ENCODE measurements at regions not wholly inside any gene's neighbourhood (a gene's known extent, or its start where the extent isn't known, plus 50 kb on each side); places are given as distances from the start of the nearest gene placed in this dataset.

- Histone ChIP-seq H2AFZ (ENCODE audit: low read length) (no peak overlapping the region), H3K9ac (ENCODE audit: low read length) (no peak overlapping the region), H3K36me3 (ENCODE audit: insufficient read depth, low read length) (no peaks in the 10 kb centered on the region), H3K4me2 (ENCODE audit: low read depth, low read length, poor library complexity, severe bottlenecking) (no peak overlapping the region), H3K79me2 (ENCODE audit: low read length) (no peaks in the 10 kb centered on the region), H3K4me3 (ENCODE audit: low read length) (no peak overlapping the region), H3K27ac (ENCODE audit: low read length) (no peak overlapping the region), H3K9me2 (replicated peaks; ENCODE audit: insufficient read depth, low read length) (no peaks in the 10 kb centered on the region), H3K4me1 (ENCODE audit: low read length) (no peaks in the 10 kb centered on the region), H3K9me3 (ENCODE audit: low read length) (no peaks in the 10 kb centered on the region), H4K20me1 (ENCODE audit: insufficient read depth, low read depth, low read length) (no peaks in the 10 kb centered on the region), H3K27me3 (ENCODE audit: low read length) (no peaks in the 10 kb centered on the region)
- no peak for DNase-seq
Measured at GRCh38 chr20:60634491-60635172, 617.4 kb upstream of the CDH4 start.

DNA sequence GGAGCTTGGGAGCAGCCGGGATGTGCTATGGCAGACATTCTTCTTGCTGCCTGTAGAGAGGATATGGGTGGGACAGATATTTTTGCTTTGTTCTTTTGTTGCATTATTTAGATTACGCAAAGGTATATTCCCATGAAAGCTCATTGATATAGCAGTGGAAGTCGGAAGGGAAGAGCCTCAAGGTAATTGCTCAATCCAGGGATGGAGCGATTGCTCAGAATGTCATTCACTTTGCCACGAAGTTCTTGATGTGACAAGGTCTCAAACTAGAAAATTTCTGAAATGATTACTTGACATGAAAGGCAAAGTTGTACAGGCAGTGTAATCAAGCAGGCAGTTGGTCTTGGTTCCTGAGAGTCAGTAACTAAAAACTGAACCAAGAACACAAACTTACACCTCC is 615.6 kb upstream of the CDH4 start:
- no peak overlapping the region for H3K4me2 ChIP-seq (ENCODE audit: low read depth, low read length, poor library complexity, severe bottlenecking)
- H3K9me3 ChIP-seq (ENCODE audit: low read length), result no peaks in the 10 kb centered on the region
- H4K20me1 ChIP-seq (ENCODE audit: insufficient read depth, low read depth, low read length), result no peaks in the 10 kb centered on the region
- H2AFZ ChIP-seq (ENCODE audit: low read length), result no peak overlapping the region
- H3K4me3 ChIP-seq (ENCODE audit: low read length), result no peak overlapping the region
- H3K27me3 ChIP-seq (ENCODE audit: low read length), result no peaks in the 10 kb centered on the region
- H3K79me2 ChIP-seq (ENCODE audit: low read length), result no peaks in the 10 kb centered on the region
- H3K9me2 ChIP-seq (replicated peaks; ENCODE audit: insufficient read depth, low read length), result no peaks in the 10 kb centered on the region
- H3K4me1 ChIP-seq (ENCODE audit: low read length), result no peaks in the 10 kb centered on the region
- DNase-seq, result no peak
- H3K9ac ChIP-seq (ENCODE audit: low read length), result no peak overlapping the region
- no peak overlapping the region for H3K27ac ChIP-seq (ENCODE audit: low read length)
- no peaks in the 10 kb centered on the region for H3K36me3 ChIP-seq (ENCODE audit: insufficient read depth, low read length)

GRCh38 chr20:60637801-60638200 is 614.3 kb upstream of the CDH4 start:
- no peak for DNase-seq
- H3K9me2 ChIP-seq (replicated peaks; ENCODE audit: insufficient read depth, low read length), result no peaks in the 10 kb centered on the region
- no peaks in the 10 kb centered on the region for H3K27me3 ChIP-seq (ENCODE audit: low read length)
- no peak overlapping the region for H3K4me3 ChIP-seq (ENCODE audit: low read length)
- H2AFZ ChIP-seq (ENCODE audit: low read length), result no peak overlapping the region
- H3K4me2 ChIP-seq (ENCODE audit: low read depth, low read length, poor library complexity, severe bottlenecking), result no peak overlapping the region
- H3K36me3 ChIP-seq (ENCODE audit: insufficient read depth, low read length), result no peaks in the 10 kb centered on the region
- no peaks in the 10 kb centered on the region for H3K4me1 ChIP-seq (ENCODE audit: low read length)
- no peak overlapping the region for H3K9ac ChIP-seq (ENCODE audit: low read length)
- H3K79me2 ChIP-seq (ENCODE audit: low read length), result no peaks in the 10 kb centered on the region
- H3K27ac ChIP-seq (ENCODE audit: low read length), result no peak overlapping the region
- no peaks in the 10 kb centered on the region for H4K20me1 ChIP-seq (ENCODE audit: insufficient read depth, low read depth, low read length)
- no peaks in the 10 kb centered on the region for H3K9me3 ChIP-seq (ENCODE audit: low read length)

DNA sequence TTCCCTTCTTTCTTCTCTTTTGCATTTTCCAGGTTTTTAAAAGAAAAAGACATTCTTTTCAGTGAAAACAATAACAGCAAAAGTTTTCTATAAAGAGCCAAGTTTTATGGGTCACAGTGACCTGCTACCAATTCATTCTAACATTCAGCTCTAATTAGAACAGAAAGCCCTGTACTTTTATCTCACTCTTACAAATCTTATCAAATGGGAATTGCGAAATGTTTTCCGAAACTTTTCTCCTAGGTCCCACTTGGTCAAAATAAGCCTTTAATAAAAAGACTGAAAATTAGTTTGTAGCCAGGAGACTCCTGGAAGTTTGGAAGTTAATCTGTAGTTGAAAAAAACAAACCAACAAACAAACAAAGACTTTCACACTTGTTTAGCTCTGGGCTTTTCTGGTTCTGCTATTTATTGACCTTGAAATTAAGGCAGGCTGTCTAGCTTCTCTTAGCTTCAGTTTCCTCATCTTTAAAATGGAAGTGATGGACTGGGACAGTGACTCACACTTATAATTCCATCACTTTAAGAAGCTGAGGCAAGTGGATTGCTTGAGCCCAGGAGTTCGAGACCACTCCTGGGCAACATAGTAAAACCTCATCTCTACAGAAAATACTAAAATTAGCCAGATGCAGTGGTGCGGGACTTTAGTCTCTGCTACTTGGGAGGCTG is 613.5 kb upstream of the CDH4 start:
- H3K27me3 ChIP-seq (ENCODE audit: low read length), result no peaks in the 10 kb centered on the region; the same call in 1 of the 2 replicates
- H3K36me3 ChIP-seq (ENCODE audit: insufficient read depth, low read length), result no peaks in the 10 kb centered on the region
- no peak overlapping the region for H3K4me2 ChIP-seq (ENCODE audit: low read depth, low read length, poor library complexity, severe bottlenecking)
- no peak overlapping the region for H3K27ac ChIP-seq (ENCODE audit: low read length)
- no peaks in the 10 kb centered on the region for H3K79me2 ChIP-seq (ENCODE audit: low read length)
- no peak overlapping the region for H2AFZ ChIP-seq (ENCODE audit: low read length)
- H3K9me3 ChIP-seq (ENCODE audit: low read length), result no peaks in the 10 kb centered on the region
- H4K20me1 ChIP-seq (ENCODE audit: insufficient read depth, low read depth, low read length), result no peaks in the 10 kb centered on the region
- no peak overlapping the region for H3K4me3 ChIP-seq (ENCODE audit: low read length)
- no peak overlapping the region for H3K9ac ChIP-seq (ENCODE audit: low read length)
- H3K4me1 ChIP-seq (ENCODE audit: low read length), result no peaks in the 10 kb centered on the region
- DNase-seq, result no peak
- H3K9me2 ChIP-seq (replicated peaks; ENCODE audit: insufficient read depth, low read length), result no peaks in the 10 kb centered on the region

DNA sequence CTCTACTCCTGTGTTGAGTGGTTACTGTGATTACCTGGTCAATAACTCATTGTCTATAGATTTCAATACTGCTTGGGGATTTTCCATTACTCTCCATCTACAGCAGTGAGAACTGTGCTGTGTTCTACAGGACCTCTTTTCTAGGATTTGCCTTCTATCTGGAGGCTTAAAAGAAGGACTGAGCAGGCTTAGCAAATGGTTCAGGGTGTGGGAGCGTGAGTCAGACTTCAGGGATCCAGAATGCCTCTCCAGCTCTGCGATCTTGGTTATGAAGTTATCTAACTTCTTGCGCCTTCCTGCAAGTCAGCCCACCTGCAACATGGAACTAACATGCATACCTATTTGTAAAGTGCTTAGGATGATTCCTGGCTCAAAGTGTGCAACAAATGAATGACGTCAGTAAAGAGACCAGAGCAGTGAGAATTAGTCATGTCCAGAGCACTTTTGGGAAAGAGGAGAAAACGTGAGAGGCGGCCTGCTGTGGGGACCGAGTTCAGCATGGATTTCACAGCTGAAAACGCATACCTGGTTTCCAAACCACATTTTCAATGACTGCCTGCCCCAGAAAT is 610.1 kb upstream of the CDH4 start:
- Histone ChIP-seq H3K27ac (ENCODE audit: low read length) (no peak overlapping the region), H3K9me3 (ENCODE audit: low read length) (no peaks in the 10 kb centered on the region), H2AFZ (ENCODE audit: low read length) (no peak overlapping the region), H3K36me3 (ENCODE audit: insufficient read depth, low read length) (no peaks in the 10 kb centered on the region), H3K9me2 (replicated peaks; ENCODE audit: insufficient read depth, low read length) (no peaks in the 10 kb centered on the region), H3K79me2 (ENCODE audit: low read length) (no peaks in the 10 kb centered on the region), H3K9ac (ENCODE audit: low read length) (no peak overlapping the region), H3K4me2 (ENCODE audit: low read depth, low read length, poor library complexity, severe bottlenecking) (no peak overlapping the region), H4K20me1 (ENCODE audit: insufficient read depth, low read depth, low read length) (no peaks in the 10 kb centered on the region), H3K4me1 (ENCODE audit: low read length) (no peaks in the 10 kb centered on the region), H3K4me3 (ENCODE audit: low read length) (no peak overlapping the region), H3K27me3 (ENCODE audit: low read length) (no peaks in the 10 kb centered on the region; the same call in 1 of the 2 replicates)
- no peak for DNase-seq

DNA sequence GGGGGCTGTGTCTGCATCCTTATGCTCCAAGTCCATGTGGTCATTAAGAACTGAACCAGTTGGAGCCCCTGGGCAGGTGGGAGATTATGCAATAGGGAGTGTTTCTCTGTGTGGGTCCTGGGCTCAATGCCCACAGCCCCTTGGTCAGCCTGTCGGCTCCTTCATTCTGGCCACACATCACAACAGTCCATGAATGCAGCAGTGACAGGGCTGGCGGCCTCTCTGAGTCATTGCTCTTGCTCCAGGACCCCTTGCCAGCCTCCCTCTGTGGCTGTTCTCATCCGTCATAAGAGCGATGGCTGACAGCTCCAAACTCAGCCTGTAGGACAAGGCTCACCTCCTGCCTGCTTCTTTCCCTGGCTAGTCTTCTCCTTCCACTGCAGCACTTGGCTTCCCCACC is 609.5 kb upstream of the CDH4 start:
- Histone ChIP-seq H3K79me2 (ENCODE audit: low read length) (no peaks in the 10 kb centered on the region), H2AFZ (ENCODE audit: low read length) (no peak overlapping the region), H3K27ac (ENCODE audit: low read length) (no peak overlapping the region), H3K36me3 (ENCODE audit: insufficient read depth, low read length) (no peaks in the 10 kb centered on the region), H3K27me3 (ENCODE audit: low read length) (no peaks in the 10 kb centered on the region; the same call in 1 of the 2 replicates), H3K9me3 (ENCODE audit: low read length) (no peaks in the 10 kb centered on the region), H3K4me1 (ENCODE audit: low read length) (no peaks in the 10 kb centered on the region), H3K4me3 (ENCODE audit: low read length) (no peak overlapping the region), H3K9ac (ENCODE audit: low read length) (no peak overlapping the region), H4K20me1 (ENCODE audit: insufficient read depth, low read depth, low read length) (no peaks in the 10 kb centered on the region), H3K9me2 (replicated peaks; ENCODE audit: insufficient read depth, low read length) (no peaks in the 10 kb centered on the region), H3K4me2 (ENCODE audit: low read depth, low read length, poor library complexity, severe bottlenecking) (no peak overlapping the region)
- DNase-seq, result no peak

- Histone ChIP-seq H3K4me3 (ENCODE audit: low read length) (no peak overlapping the region), H3K9me2 (replicated peaks; ENCODE audit: insufficient read depth, low read length) (no peaks in the 10 kb centered on the region), H3K79me2 (ENCODE audit: low read length) (no peaks in the 10 kb centered on the region), H3K27me3 (ENCODE audit: low read length) (no peaks in the 10 kb centered on the region), H3K27ac (ENCODE audit: low read length) (no peak overlapping the region), H3K9ac (ENCODE audit: low read length) (no peak overlapping the region), H3K9me3 (ENCODE audit: low read length) (peaks cover 6% of the 10 kb centered on the region; the same call in 1 of the 2 replicates), H3K4me1 (ENCODE audit: low read length) (no peaks in the 10 kb centered on the region), H4K20me1 (ENCODE audit: insufficient read depth, low read depth, low read length) (no peaks in the 10 kb centered on the region), H2AFZ (ENCODE audit: low read length) (no peak overlapping the region), H3K4me2 (ENCODE audit: low read depth, low read length, poor library complexity, severe bottlenecking) (no peak overlapping the region), H3K36me3 (ENCODE audit: insufficient read depth, low read length) (no peaks in the 10 kb centered on the region)
- DNase-seq, result no peak
Measured at GRCh38 chr20:60648556-60648955, 603.5 kb upstream of the CDH4 start.

DNA sequence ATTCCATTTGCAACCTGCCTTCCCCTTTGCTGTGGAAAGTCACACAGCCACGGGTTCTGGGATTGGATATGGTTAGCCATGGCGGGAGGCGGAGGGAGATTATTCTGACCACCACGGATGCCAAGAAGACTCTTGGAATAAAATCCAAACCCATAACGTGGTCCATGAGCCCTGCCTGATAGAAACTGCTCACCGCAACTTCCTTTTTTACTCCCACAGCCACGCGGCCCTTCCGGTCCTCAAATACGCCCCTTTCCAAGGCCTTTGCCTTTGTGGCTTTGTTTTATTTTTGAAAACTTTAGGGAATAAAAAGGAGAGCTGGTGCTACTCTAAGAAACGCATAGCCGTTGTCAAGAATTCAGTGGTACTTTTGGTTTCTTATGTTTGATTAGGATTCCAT is 602.5 kb upstream of the CDH4 start:
- H3K4me3 ChIP-seq (ENCODE audit: low read length), result no peak overlapping the region
- no peak overlapping the region for H3K9ac ChIP-seq (ENCODE audit: low read length)
- H4K20me1 ChIP-seq (ENCODE audit: insufficient read depth, low read depth, low read length), result no peaks in the 10 kb centered on the region
- H2AFZ ChIP-seq (ENCODE audit: low read length), result no peak overlapping the region
- no peaks in the 10 kb centered on the region for H3K27me3 ChIP-seq (ENCODE audit: low read length)
- no peaks in the 10 kb centered on the region for H3K79me2 ChIP-seq (ENCODE audit: low read length)
- peaks cover 6% of the 10 kb centered on the region for H3K9me3 ChIP-seq (ENCODE audit: low read length)
- H3K27ac ChIP-seq (ENCODE audit: low read length), result no peak overlapping the region
- no peak overlapping the region for H3K4me2 ChIP-seq (ENCODE audit: low read depth, low read length, poor library complexity, severe bottlenecking)
- no peak for DNase-seq
- no peaks in the 10 kb centered on the region for H3K4me1 ChIP-seq (ENCODE audit: low read length)
- no peaks in the 10 kb centered on the region for H3K36me3 ChIP-seq (ENCODE audit: insufficient read depth, low read length)
- H3K9me2 ChIP-seq (replicated peaks; ENCODE audit: insufficient read depth, low read length), result no peaks in the 10 kb centered on the region
